GM18505 (cell line): ENCODE measurements at regions not wholly inside any gene's neighbourhood (a gene's known extent, or its start where the extent isn't known, plus 50 kb on each side); places are given as distances from the start of the nearest gene placed in this dataset.
"Not testable (repeated sequence)": the region's sequence is repeated elsewhere in the genome, so short reads cannot be mapped to it uniquely, and the experiment has no call there.

Experiments
- ATAC-seq: cut with Tn5 transposase; IDR thresholded peaks from one replicate; pipeline ENCODE4 v1.9.1; 2021; ENCODE audit not compliant: unreplicated experiment
- POLR2A ChIP-seq: IDR thresholded peaks from 4 replicates; pipeline ENCODE4 v1.6.1; 2011; ENCODE audit warnings: borderline replicate concordance; ENCODE audit not compliant: insufficient read depth, insufficient read length; ENCODE audit errors: extremely low read depth

- no peak for TF ChIP-seq POLR2A
- no peak for ATAC-seq
Measured at GRCh38 chr3:18195836-18196235, 229.3 kb downstream of the SATB1 start.

DNA sequence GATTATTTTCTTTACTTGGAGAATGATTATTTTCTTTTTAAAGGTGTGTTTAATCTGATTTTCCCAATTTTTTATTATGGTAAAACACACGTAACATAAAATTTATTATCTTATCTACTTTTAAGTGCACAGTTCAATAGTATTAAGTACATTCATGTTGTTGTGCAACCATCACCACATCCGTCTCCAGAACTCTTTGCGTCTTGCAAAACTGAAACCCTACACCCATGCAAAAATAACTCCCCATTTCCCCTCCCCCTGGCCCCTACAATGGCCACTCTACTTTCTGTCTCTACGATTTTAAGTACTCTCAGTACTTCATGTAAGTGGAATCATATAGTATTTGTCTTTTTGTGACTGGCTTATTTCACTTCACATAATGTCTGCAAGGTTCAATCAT lies 230.7 kb downstream of the SATB1 start:
- ATAC-seq, result no peak

GRCh38 chr3:18190646-18191045 lies 234.5 kb downstream of the SATB1 start:
- no peak for ATAC-seq
- TF ChIP-seq POLR2A, result no peak

More for the DNA sequence above, 230.7 kb downstream of the SATB1 start:
- no peak for TF ChIP-seq POLR2A

DNA sequence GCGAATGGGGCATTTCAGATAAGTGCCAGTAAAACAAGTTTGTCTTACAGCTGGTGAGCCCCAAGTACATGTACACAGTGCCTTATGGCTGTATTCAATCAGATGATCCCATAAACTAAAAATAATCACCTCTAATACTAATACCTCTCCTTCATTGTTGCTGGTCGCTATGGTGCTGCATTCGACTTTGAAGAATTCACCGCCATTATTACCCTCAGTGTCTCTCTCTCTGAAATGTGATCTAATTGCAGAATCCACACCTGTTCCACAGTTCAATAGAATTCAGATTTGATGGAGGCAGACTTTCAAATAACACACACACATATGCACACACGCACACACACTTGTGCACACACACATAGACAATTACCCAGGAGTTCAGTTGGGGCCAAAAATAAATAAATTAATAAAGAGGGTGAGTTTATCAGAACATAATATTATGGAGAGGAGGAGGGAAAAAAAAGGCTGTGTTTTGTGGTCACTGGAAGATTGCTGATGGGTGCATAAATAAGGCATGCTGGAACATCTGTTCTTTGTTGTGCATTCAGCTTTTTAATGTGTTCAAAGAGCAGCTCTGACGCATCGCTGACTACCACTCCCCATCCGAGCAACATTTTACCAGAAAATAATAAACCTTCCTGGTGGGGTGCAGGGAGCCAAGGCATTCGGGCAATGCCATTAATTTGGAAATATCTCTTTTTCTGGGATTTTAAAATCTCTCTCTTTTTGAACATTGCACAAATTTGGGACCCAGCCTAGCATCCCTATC lies 235.7 kb downstream of the SATB1 start:
- no peak for TF ChIP-seq POLR2A
- ATAC-seq, result no peak

GRCh38 chr3:18188491-18188890 lies 236.6 kb downstream of the SATB1 start:
- ATAC-seq, result no peak
- TF ChIP-seq POLR2A, result no peak

- TF ChIP-seq POLR2A, result no peak
Measured at GRCh38 chr3:18185624-18186023, 239.5 kb downstream of the SATB1 start.

DNA sequence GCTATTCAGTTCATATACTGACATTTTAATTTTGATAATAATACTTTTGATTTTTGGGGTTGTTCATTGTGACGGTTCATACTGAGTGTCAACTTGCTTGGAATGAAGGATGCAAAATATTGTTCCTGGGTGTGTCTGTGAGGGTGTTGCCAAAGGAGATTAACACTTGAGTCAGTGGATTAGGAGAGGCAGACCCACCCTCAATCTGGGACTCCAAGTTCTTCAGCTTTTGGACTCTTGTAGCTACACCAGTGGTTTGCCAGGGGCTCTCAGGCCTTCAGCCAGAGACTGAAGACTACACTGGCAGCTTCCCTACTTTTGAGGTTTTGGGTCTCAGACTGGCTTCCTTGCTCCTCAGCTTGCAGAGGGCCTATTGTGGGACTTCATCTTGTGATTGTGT lies 242.2 kb downstream of the SATB1 start:
- ATAC-seq, result not testable (repeated sequence)

More at GRCh38 chr3:18185624-18186023, 239.5 kb downstream of the SATB1 start:
- ATAC-seq, result no peak

DNA sequence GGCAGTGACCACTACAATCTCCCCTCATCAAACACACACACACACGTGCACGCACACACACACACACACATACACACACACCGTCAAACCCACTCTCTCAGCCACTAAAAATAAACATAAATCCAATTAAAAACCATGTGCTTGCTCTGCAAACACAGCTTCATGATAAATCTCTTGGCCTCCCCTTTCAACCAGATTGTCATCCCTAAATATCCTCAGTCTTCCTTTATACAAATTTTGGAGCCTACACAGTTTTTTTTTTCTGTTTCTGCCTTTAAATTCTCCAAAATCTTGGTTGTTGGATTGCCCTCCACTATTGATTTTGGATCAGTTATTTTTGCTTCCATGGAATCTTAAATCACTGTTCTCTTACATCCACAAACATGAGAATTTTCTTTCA lies 245.6 kb downstream of the SATB1 start:
- no peak for ATAC-seq
- TF ChIP-seq POLR2A, result no peak

DNA sequence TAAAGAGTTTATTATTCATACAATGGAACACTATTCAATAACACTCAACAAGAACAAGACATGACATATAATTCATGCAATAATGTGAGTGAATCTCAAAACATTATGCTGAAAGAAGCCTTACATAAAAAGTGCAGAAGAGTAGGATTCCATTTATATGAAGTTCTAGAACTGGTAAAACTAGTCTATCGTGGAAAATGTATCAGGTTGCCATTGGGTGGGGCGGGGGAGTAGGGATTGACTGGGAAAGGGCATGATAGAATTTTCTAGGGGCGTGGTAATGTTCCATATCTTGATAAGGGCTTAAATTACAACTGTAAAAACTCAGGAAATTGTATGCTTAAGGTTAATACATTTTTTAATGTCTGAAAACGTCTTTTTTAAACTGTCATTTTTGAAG lies 247.9 kb downstream of the SATB1 start:
- no peak for ATAC-seq
- TF ChIP-seq POLR2A, result no peak

GRCh38 chr3:18173891-18174290 lies 251.2 kb downstream of the SATB1 start:
- not testable (repeated sequence) for ATAC-seq

- ATAC-seq, result no peak
- no peak for TF ChIP-seq POLR2A
Measured at GRCh38 chr3:18159681-18160080, 265.5 kb downstream of the SATB1 start.

DNA sequence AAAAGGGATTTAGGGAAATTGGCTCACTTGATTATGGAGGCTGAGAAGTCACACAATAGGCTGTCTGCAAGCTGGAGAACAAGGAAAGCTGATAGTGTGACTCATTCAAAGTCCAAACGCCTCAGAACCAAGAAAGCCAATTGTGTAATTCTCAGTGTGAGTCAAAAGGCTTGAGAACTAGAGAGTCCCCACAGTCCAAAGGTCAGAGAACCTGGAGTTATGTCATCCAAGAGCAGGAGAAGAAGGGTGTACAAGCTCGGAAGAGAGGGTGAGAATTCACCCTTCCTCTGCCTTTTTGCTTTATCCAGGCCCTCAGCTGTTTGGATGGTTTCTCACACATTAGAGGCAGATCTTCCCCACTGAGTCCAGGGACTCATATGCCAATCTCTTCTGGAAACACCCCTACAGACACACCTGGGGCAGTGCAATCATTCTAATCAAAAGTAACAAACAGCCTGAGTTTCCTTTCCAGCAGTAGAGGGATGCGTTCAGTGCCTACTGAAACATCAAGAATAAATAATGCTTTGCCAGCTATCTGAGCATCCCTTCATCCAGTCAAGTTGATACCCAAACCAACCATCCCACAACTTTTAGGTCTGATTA lies 271.5 kb downstream of the SATB1 start:
- no peak for ATAC-seq
- TF ChIP-seq POLR2A, result no peak

DNA sequence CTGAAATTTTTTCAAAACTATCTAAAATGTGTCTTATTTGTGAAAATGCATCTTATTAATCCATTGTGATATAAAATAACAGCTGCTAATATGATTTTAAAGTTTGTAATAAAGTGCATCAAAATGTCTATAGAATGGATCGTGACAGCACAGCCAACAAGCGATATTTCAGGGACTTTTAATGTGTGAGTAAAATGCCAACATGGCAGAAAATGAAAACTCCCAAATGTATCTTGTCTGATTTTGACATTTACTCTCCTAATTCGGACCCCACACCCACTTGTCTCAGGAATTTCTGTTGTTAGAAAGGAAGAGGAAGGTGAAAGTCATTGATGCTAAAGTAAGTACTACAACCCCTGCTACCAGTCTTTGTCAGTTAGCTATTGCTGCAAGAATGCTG lies 273.9 kb downstream of the SATB1 start:
- TF ChIP-seq POLR2A, result no peak
- ATAC-seq, result no peak

GRCh38 chr3:18149935-18150334 lies 275.2 kb downstream of the SATB1 start:
- ATAC-seq, result no peak
- no peak for TF ChIP-seq POLR2A
